ENCODE measurements at regions not wholly inside any gene's neighbourhood (a gene's known extent, or its start where the extent isn't known, plus 50 kb on each side); places are given as distances from the start of the nearest gene placed in this dataset.

DNA sequence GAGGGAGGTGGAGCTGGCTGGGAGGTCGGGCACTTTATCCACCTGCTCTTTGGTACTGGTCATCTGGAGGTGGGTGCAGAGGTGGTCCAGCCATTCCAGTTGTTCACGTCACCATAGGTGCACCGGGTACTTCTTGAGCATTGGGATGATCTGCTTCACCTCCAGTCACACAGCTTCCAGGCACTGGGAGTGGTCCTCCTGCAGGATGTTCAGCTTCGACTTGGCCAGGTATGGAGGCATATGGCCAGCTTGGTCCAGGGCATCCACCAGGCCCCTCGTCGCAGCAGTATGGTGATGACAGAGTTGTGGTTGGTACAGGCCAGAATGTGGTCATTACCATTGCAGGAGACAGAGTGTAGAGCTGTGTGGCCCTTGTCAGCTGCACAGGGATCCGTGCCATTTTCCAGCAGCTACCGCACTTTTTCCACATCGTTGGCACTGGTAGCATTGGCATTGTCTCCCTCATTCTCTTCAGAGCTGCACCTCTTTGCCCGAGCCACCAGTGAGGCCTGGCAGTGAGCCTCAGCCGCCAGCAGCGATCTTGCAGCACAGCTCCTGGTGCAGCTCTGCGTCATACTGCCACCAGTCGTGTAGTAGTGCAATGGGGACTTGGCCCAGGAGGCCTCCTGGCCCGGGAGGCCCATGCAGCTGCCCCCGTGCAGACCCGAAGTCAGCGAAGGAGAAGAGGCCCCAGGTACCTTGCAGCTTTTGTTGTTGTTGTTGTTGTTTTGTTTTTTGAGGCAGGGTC is 150.9 kb downstream of the ZNF22 start:
- TF ChIP-seq, protein P1, sequence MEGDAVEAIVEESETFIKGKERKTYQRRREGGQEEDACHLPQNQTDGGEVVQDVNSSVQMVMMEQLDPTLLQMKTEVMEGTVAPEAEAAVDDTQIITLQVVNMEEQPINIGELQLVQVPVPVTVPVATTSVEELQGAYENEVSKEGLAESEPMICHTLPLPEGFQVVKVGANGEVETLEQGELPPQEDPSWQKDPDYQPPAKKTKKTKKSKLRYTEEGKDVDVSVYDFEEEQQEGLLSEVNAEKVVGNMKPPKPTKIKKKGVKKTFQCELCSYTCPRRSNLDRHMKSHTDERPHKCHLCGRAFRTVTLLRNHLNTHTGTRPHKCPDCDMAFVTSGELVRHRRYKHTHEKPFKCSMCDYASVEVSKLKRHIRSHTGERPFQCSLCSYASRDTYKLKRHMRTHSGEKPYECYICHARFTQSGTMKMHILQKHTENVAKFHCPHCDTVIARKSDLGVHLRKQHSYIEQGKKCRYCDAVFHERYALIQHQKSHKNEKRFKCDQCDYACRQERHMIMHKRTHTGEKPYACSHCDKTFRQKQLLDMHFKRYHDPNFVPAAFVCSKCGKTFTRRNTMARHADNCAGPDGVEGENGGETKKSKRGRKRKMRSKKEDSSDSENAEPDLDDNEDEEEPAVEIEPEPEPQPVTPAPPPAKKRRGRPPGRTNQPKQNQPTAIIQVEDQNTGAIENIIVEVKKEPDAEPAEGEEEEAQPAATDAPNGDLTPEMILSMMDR (IDR thresholded peaks at IDR 0.05; ENCODE audit: low read depth, low read length, poor library complexity, severe bottlenecking): no peak
- TF ChIP-seq EZH2phosphoT487 (IDR thresholded peaks at IDR 0.05; ENCODE audit: borderline replicate concordance, low read length): no peak
